22Rv1 (cell line): ENCODE measurements at regions not wholly inside any gene's neighbourhood (a gene's known extent, or its start where the extent isn't known, plus 50 kb on each side); places are given as distances from the start of the nearest gene placed in this dataset.

ENCODE experiments used
- ZFX ChIP-seq: fragments of 450-650 bp; IDR thresholded peaks from 2 replicates; pipeline ENCODE4 v1.6.1; 2017; ENCODE audit warnings: antibody characterized with exemption, borderline replicate concordance
- TF ChIP-seq, protein P1 (sequence below): fragments of 450-650 bp; IDR thresholded peaks from 2 replicates; pipeline ENCODE4 v1.5.1; 2017; ENCODE audit warnings: mild to moderate bottlenecking

DNA sequence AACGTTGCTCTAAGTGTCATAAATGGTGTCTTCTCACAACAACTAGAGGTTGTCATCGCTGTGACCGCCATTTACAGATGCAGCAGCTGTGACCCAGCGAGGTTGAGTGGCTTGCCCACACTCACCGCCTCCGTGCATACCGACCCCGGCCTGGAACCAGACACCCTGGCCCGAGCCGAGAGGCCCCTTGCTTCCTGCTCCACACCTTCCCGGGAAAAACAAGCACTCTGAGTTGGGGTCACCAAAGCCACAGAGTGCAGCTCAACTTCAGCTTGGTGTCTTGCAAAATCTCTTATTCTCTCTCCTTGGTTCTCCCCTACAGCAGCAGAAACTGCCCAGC lies 115.7 kb upstream of the PPP2R2D start:
- TF ChIP-seq, protein P1, sequence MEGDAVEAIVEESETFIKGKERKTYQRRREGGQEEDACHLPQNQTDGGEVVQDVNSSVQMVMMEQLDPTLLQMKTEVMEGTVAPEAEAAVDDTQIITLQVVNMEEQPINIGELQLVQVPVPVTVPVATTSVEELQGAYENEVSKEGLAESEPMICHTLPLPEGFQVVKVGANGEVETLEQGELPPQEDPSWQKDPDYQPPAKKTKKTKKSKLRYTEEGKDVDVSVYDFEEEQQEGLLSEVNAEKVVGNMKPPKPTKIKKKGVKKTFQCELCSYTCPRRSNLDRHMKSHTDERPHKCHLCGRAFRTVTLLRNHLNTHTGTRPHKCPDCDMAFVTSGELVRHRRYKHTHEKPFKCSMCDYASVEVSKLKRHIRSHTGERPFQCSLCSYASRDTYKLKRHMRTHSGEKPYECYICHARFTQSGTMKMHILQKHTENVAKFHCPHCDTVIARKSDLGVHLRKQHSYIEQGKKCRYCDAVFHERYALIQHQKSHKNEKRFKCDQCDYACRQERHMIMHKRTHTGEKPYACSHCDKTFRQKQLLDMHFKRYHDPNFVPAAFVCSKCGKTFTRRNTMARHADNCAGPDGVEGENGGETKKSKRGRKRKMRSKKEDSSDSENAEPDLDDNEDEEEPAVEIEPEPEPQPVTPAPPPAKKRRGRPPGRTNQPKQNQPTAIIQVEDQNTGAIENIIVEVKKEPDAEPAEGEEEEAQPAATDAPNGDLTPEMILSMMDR, result no peak
- no peak for TF ChIP-seq ZFX
